Neural cell (in vitro differentiated cells): ENCODE measurements at regions not wholly inside any gene's neighbourhood (a gene's known extent, or its start where the extent isn't known, plus 50 kb on each side); places are given as distances from the start of the nearest gene placed in this dataset.

Experiments
- H2AFZ ChIP-seq: fragments of 200-600, 300-800 bp; sonication (generic), shearing (Covaris generic); 2 replicates; pipeline ENCODE4 v1.6.0; 2014; ENCODE audit warnings: low read depth, mild to moderate bottlenecking, antibody characterized with exemption, low read length, moderate library complexity
- H3F3A ChIP-seq: fragments of 200-600 bp; shearing (Covaris generic); 2 replicates; pipeline ENCODE4 v1.6.1; 2016; ENCODE audit warnings: mild to moderate bottlenecking, moderate library complexity, mixed read lengths, antibody characterized with exemption, low read length; ENCODE audit not compliant: insufficient read depth, poor library complexity, severe bottlenecking
- H3K27ac ChIP-seq: fragments of 200-600, 300-800 bp; sonication (generic), shearing (Covaris generic); 2 replicates; pipeline ENCODE4 v1.5.1; 2014; ENCODE audit warnings: mild to moderate bottlenecking, low read length, moderate library complexity
- H3K27me3 ChIP-seq: fragments of 300-800, 200-600 bp; sonication (generic), shearing (Covaris generic); 2 replicates; pipeline ENCODE4 v1.6.0; 2014; ENCODE audit warnings: mild to moderate bottlenecking, low read depth, low read length, moderate library complexity; ENCODE audit not compliant: insufficient read depth
- H3K36me3 ChIP-seq: fragments of 300-800, 200-600 bp; sonication (generic), shearing (Covaris generic); 2 replicates; pipeline ENCODE4 v1.5.1; 2014; ENCODE audit warnings: mild to moderate bottlenecking, antibody characterized with exemption, low read length, moderate library complexity; ENCODE audit not compliant: insufficient read depth
- H3K4me2 ChIP-seq: fragments of 300-800, 200-600 bp; sonication (generic), shearing (Covaris generic); 2 replicates; pipeline ENCODE4 v1.6.0; 2014; ENCODE audit warnings: mild to moderate bottlenecking, low read length
- H3K4me3 ChIP-seq: fragments of 300-800, 200-600 bp; sonication (generic), shearing (Covaris generic); 2 replicates; pipeline ENCODE4 v1.5.1; 2014; ENCODE audit warnings: mild to moderate bottlenecking, low read length, moderate library complexity
- H3K79me2 ChIP-seq: fragments of 200-600 bp; shearing (Covaris generic); replicated peaks from 2 replicates; pipeline ENCODE4 v1.6.0; 2014; ENCODE audit warnings: mild to moderate bottlenecking, low read length, moderate library complexity; ENCODE audit not compliant: insufficient read depth
- H3K9ac ChIP-seq: fragments of 300-800, 200-600 bp; sonication (generic), shearing (Covaris generic); 2 replicates; pipeline ENCODE4 v1.6.1; 2016; ENCODE audit warnings: mild to moderate bottlenecking, low read length, mixed read lengths
- H3K9me2 ChIP-seq: fragments of 200-600 bp; shearing (Covaris generic); 2 replicates; pipeline ENCODE4 v1.6.1; 2016; ENCODE audit warnings: mild to moderate bottlenecking, low read length, mixed read lengths; ENCODE audit not compliant: insufficient read depth
- H3K9me3 ChIP-seq: fragments of 200-600, 300-800 bp; sonication (generic), shearing (Covaris generic); 2 replicates; pipeline ENCODE4 v1.6.1; 2016; ENCODE audit warnings: mild to moderate bottlenecking, mixed run types, low read length, moderate library complexity, mixed read lengths
- H4K20me1 ChIP-seq: fragments of 200-600 bp; shearing (Covaris generic); 2 replicates; pipeline ENCODE4 v1.6.1; 2016; ENCODE audit warnings: mild to moderate bottlenecking, mixed run types; ENCODE audit not compliant: insufficient read depth
- CTCF ChIP-seq: fragments of 450-650 bp; IDR thresholded peaks from 2 replicates; pipeline ENCODE4 v1.5.1; 2014; ENCODE audit warnings: antibody characterized with exemption, mild to moderate bottlenecking, moderate library complexity; ENCODE audit not compliant: poor library complexity, severe bottlenecking
- EP300 ChIP-seq: fragments of 450-650 bp; conservative IDR thresholded peaks from 2 replicates; pipeline ENCODE4 v1.6.1; 2014; ENCODE audit warnings: antibody characterized with exemption, mild to moderate bottlenecking, moderate library complexity; ENCODE audit not compliant: poor library complexity, severe bottlenecking
- EZH2 ChIP-seq: fragments of 200-600, 300-800 bp; shearing (Covaris generic), sonication (generic); IDR thresholded peaks from 2 replicates; pipeline ENCODE4 v1.6.1; 2014; ENCODE audit warnings: antibody characterized with exemption, low read length, borderline replicate concordance, mild to moderate bottlenecking; ENCODE audit not compliant: insufficient read depth, poor library complexity, severe bottlenecking
- MXI1 ChIP-seq: fragments of 450-650 bp; conservative IDR thresholded peaks from 2 replicates; pipeline ENCODE4 v1.6.1; 2014; ENCODE audit warnings: antibody characterized with exemption, mild to moderate bottlenecking; ENCODE audit not compliant: poor library complexity, severe bottlenecking
- POLR2AphosphoS5 ChIP-seq: IDR thresholded peaks from 2 replicates; pipeline ENCODE4 v1.6.1; 2012
- RAD21 ChIP-seq: fragments of 450-650 bp; conservative IDR thresholded peaks from 2 replicates; pipeline ENCODE4 v1.6.1; 2014; ENCODE audit warnings: antibody characterized with exemption, mild to moderate bottlenecking, moderate library complexity
- REST ChIP-seq: IDR thresholded peaks from 2 replicates; pipeline ENCODE4 v1.6.1; 2012; ENCODE audit warnings: borderline replicate concordance
- SMC3 ChIP-seq: fragments of 450-650 bp; conservative IDR thresholded peaks from 2 replicates; pipeline ENCODE4 v1.6.1; 2014; ENCODE audit warnings: antibody characterized with exemption, mild to moderate bottlenecking, moderate library complexity; ENCODE audit not compliant: poor library complexity
- TAF1 ChIP-seq: IDR thresholded peaks from 2 replicates; pipeline ENCODE4 v1.6.1; 2012; ENCODE audit warnings: low read depth

GRCh38 chr6:142531727-142532126, 229.9 kb downstream of the ADGRG6 start:
- Histone ChIP-seq H3K27ac (no peak overlapping the region), H3K4me3 (no peak overlapping the region), H3K4me2 (no peak overlapping the region), H3K27me3 (no peaks in the 10 kb centered on the region), H4K20me1 (no peaks in the 10 kb centered on the region), H3K9me2 (no peaks in the 10 kb centered on the region), H3K9ac (no peak overlapping the region), H3F3A (no peaks in the 10 kb centered on the region), H3K79me2 (no peaks in the 10 kb centered on the region), H2AFZ (no peak overlapping the region), H3K36me3 (no peaks in the 10 kb centered on the region), H3K9me3 (no peaks in the 10 kb centered on the region)
- TF ChIP-seq TAF1 (no peak), MXI1 (no peak), EZH2 (no peak), POLR2AphosphoS5 (no peak), SMC3 (no peak), CTCF (no peak), REST (no peak), EP300 (no peak)

GRCh38 chr6:142534076-142534475, 232.3 kb downstream of the ADGRG6 start:
- no peaks in the 10 kb centered on the region for H3K36me3 ChIP-seq
- H3K4me3 ChIP-seq = no peak overlapping the region
- no peak overlapping the region for H3K9ac ChIP-seq
- H3K79me2 ChIP-seq = no peaks in the 10 kb centered on the region
- no peaks in the 10 kb centered on the region for H3F3A ChIP-seq
- H3K9me2 ChIP-seq = no peaks in the 10 kb centered on the region
- H2AFZ ChIP-seq = no peak overlapping the region
- H3K27ac ChIP-seq = no peak overlapping the region
- H3K27me3 ChIP-seq = no peaks in the 10 kb centered on the region
- H3K9me3 ChIP-seq = no peaks in the 10 kb centered on the region
- no peaks in the 10 kb centered on the region for H4K20me1 ChIP-seq
- TF ChIP-seq REST (no peak), EZH2 (no peak), TAF1 (no peak), MXI1 (no peak), CTCF (no peak), RAD21 (no peak), SMC3 (no peak)
- H3K4me2 ChIP-seq = no peak overlapping the region
